SK-N-MC (cell line): ENCODE measurements at regions not wholly inside any gene's neighbourhood (a gene's known extent, or its start where the extent isn't known, plus 50 kb on each side); places are given as distances from the start of the nearest gene placed in this dataset.
A peak's percentile ranks its signal among the peaks of the same experiment; 100 is the strongest.

Experiments used
- DNase-seq: peaks from one replicate; pipeline ENCODE4 v3.0.0-alpha.2; 2011; ENCODE audit warnings: low read depth, low spot score
- H3K27ac ChIP-seq: fragments of 200-600 bp; sonication (generic); 2 replicates; pipeline ENCODE4 v1.5.1; 2016; ENCODE audit warnings: mixed run types
- H3K36me3 ChIP-seq: fragments of 200-600 bp; sonication (generic); 2 replicates; pipeline ENCODE4 v1.6.1; 2017; ENCODE audit warnings: antibody characterized with exemption, low read length, mixed read lengths; ENCODE audit not compliant: insufficient read depth
- H3K4me3 ChIP-seq: fragments of 200-600 bp; sonication (generic); 2 replicates; pipeline ENCODE4 v1.5.1; 2016
- H3K9ac ChIP-seq: fragments of 200-600 bp; sonication (generic); 2 replicates; pipeline ENCODE4 v1.8.0; 2017; ENCODE audit warnings: mixed run types, mixed read lengths; ENCODE audit not compliant: insufficient read length
- H3K9me3 ChIP-seq: fragments of 200-600 bp; sonication (generic); 2 replicates; pipeline ENCODE4 v1.6.1; 2017; ENCODE audit warnings: low read depth, mild to moderate bottlenecking, antibody characterized with exemption, low read length, moderate library complexity, mixed read lengths
- EZH2 ChIP-seq: fragments of 200-600 bp; sonication (generic); IDR thresholded peaks from one replicate; pipeline ENCODE4 v1.6.1; 2017; ENCODE audit warnings: antibody characterized with exemption
- FOXP2 ChIP-seq: optimal IDR thresholded peaks from 2 replicates; pipeline ENCODE3; 2011; ENCODE audit warnings: mild to moderate bottlenecking, moderate library complexity; ENCODE audit not compliant: insufficient read depth; ENCODE audit errors: extremely low read length, control extremely low read depth
- POLR2AphosphoS5 ChIP-seq: IDR thresholded peaks from 2 replicates; pipeline ENCODE4 v1.6.1; 2012; ENCODE audit warnings: mild to moderate bottlenecking, low read depth, low read length, borderline replicate concordance

DNA sequence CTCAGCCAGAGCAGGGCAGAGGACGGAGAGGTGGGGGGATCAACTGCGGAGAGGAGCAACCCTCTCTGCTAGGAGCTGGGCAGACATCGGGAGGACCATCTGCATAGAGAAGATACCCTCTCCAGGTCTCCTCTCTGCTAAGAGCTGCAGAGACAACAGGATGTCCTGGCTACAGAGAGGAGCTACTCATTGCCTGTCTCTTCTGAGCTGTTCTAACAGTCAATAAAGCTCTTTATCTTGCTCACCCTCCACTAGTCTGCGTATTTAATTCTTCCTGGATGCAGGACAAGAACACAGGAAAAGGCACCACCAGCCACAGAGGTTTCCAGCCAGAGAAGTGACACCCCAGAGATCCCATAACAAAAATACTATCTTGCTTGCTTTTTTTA lies 871.1 kb upstream of the GJE1 start:
- H3K27ac ChIP-seq, result no peak overlapping the region
- TF ChIP-seq POLR2AphosphoS5, result no peak
- TF ChIP-seq FOXP2, result no peak
- no peak for TF ChIP-seq EZH2
- H3K36me3 ChIP-seq, result no peaks in the 10 kb centered on the region
- no peak overlapping the region for H3K9ac ChIP-seq
- no peak overlapping the region for H3K4me3 ChIP-seq
- peaks cover 4% of the 10 kb centered on the region; the same call in 1 of the 2 replicates for H3K9me3 ChIP-seq
- DNase-seq, result no peak

DNA sequence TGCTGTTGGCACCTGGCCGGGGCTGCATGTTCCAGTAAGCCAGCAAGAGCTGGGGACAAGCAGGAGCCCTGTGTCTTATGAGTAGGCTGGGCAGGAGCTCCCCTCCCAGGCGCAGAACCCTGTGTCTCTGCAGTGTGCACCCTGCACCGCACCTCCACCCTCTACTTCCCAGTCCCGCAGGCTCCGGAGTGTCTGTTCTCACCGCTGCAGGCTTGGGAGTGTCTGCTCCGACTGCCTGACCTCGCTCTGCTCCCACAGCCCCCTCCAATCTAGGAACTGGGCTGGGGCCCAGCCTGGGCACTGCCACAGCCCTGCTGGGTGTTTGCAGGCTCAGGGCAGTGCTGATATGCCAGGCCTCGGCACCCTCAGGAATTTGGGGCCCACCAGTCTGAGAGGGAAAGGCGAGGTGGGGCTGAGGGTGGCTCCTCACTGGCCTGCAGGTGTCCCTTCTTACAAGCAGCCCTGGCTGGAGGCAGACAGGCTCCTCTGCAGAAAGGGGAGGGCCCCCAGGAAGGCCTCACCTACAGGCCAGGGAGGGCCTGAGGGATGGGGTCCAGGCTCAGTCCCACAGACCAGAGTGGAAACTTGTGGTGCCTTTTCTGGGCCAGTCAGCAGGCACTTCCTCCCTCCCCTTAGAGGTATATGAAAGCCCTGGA lies 871.6 kb upstream of the GJE1 start:
- no peak for DNase-seq
- no peak overlapping the region for H3K27ac ChIP-seq
- H3K36me3 ChIP-seq, result no peaks in the 10 kb centered on the region
- H3K9ac ChIP-seq, result no peak overlapping the region
- no peak for TF ChIP-seq POLR2AphosphoS5
- no peak for TF ChIP-seq FOXP2
- TF ChIP-seq EZH2, result no peak
- no peak overlapping the region for H3K4me3 ChIP-seq
- peaks cover 4% of the 10 kb centered on the region; the same call in 1 of the 2 replicates for H3K9me3 ChIP-seq

DNA sequence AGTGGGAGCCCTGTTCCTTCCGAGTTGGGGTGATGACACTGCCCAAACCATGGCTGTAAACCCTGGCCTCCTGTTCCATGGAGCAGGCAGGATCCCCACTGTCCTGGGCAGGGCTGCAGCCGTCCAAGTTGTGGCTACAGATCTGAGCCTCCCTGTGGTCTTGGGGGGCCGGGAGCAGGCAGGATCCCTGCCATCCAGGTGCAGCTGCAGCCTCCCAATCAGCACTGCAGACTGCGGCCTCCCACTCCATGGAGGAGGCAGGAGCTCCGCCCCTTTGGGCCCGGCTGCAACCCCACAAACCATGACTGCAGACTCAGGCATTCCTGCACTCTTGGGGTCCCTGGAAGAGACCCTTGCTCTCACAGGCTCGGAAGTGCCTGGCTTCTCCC lies 872.1 kb upstream of the GJE1 start:
- H3K9ac ChIP-seq, result no peak overlapping the region
- no peak overlapping the region for H3K4me3 ChIP-seq
- no peak for TF ChIP-seq POLR2AphosphoS5
- no peak for TF ChIP-seq FOXP2
- TF ChIP-seq EZH2, result no peak
- no peaks in the 10 kb centered on the region for H3K36me3 ChIP-seq
- DNase-seq, result no peak
- H3K9me3 ChIP-seq, result peaks cover 4% of the 10 kb centered on the region; the same call in 1 of the 2 replicates
- H3K27ac ChIP-seq, result no peak overlapping the region

DNA sequence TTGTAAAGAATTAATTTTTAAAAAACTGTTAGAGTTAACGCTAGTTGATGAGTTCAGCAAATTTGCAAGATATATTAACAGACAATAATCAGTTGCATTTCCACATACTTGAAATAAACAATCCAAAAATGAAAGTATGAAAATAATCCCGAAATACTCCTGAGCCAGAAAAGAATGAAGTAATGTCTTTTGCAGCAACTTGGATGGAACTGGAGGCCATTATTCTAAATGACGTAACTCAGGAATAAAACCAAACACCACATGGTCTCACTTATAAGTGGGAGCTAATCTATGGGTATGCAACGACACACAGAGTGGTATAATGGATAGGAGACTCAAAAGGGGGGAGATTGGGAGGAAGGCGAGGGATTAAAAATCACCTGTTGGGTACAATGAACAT lies 872.9 kb upstream of the GJE1 start:
- Histone ChIP-seq H3K36me3 (no peaks in the 10 kb centered on the region), H3K9me3 (peaks cover 4% of the 10 kb centered on the region; the same call in 1 of the 2 replicates), H3K4me3 (no peak overlapping the region), H3K27ac (no peak overlapping the region), H3K9ac (no peak overlapping the region)
- no peak for TF ChIP-seq EZH2
- TF ChIP-seq FOXP2, result no peak
- no peak for DNase-seq

DNA sequence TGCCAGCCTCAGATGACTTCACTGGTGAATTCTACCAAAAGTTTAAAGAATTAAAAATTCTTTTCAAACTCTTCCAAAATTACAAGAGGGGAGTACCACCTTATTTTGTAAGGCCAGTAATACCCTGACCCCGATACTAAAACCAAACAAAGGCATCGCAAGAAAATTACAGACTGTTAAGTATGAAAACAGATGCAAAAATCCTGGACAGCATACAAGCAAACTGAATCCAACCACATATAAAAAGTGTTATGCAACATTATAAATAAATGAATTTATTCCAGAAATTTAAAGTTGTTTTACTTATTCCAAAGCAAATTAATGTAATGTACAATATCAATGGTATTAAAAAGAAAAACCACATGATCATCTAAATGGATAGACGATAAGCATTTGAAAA lies 873.6 kb upstream of the GJE1 start:
- TF ChIP-seq FOXP2 (no peak), EZH2 (no peak), POLR2AphosphoS5 (no peak)
- peaks cover 4% of the 10 kb centered on the region; the same call in 1 of the 2 replicates for H3K9me3 ChIP-seq
- no peak overlapping the region for H3K27ac ChIP-seq
- H3K4me3 ChIP-seq, result no peak overlapping the region
- no peak for DNase-seq
- H3K36me3 ChIP-seq, result no peaks in the 10 kb centered on the region
- no peak overlapping the region for H3K9ac ChIP-seq

DNA sequence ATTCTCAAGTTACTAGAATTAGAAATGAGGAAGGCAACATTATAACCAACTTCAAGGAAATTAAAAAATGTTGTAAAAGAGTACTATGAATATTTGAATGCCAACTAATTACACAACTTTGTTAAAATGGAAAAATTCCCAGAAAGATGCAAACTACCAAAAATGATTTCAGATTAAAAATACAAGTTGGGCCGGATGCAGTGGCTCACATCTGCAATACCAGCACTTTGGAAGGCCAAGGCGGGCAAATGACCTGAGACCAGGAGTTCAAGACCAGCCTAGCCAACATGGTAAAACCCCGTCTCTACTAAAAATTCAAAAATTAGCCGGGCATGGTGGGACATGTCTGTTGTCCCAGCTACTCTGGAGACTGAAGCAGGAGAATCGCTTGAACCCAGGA lies 874.2 kb upstream of the GJE1 start:
- Histone ChIP-seq H3K36me3 (no peaks in the 10 kb centered on the region), H3K27ac (no peak overlapping the region), H3K9me3 (peaks cover 4% of the 10 kb centered on the region; the same call in 1 of the 2 replicates), H3K4me3 (no peak overlapping the region), H3K9ac (no peak overlapping the region)
- TF ChIP-seq EZH2, result no peak
- no peak for TF ChIP-seq FOXP2
- no peak for TF ChIP-seq POLR2AphosphoS5
- no peak for DNase-seq

DNA sequence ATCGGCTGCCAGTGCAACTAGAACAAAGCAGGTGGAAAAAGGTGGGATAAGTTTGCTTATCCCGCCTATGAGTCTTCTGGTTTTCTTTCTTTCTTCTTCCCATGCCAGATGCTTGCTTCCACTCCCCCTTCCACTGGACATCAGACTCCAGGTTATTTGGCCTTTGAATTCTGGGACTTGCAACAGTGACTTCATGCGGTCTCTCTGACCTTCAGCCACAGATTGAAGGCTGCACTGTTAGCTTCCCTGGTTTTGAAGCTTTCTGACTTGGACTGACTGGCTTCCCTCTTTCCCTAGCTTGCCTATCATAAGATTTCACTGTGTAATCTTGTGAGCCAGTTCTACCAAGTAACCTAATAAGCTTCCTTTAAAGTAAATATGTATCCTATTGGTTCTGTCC lies 878.4 kb upstream of the GJE1 start:
- Histone ChIP-seq H3K9me3 (no peaks in the 10 kb centered on the region; the same call in 1 of the 2 replicates), H3K27ac (no peak overlapping the region), H3K36me3 (no peaks in the 10 kb centered on the region), H3K4me3 (no peak overlapping the region), H3K9ac (no peak overlapping the region)
- no peak for DNase-seq
- TF ChIP-seq POLR2AphosphoS5 (no peak), EZH2 (no peak), FOXP2 (no peak)

DNA sequence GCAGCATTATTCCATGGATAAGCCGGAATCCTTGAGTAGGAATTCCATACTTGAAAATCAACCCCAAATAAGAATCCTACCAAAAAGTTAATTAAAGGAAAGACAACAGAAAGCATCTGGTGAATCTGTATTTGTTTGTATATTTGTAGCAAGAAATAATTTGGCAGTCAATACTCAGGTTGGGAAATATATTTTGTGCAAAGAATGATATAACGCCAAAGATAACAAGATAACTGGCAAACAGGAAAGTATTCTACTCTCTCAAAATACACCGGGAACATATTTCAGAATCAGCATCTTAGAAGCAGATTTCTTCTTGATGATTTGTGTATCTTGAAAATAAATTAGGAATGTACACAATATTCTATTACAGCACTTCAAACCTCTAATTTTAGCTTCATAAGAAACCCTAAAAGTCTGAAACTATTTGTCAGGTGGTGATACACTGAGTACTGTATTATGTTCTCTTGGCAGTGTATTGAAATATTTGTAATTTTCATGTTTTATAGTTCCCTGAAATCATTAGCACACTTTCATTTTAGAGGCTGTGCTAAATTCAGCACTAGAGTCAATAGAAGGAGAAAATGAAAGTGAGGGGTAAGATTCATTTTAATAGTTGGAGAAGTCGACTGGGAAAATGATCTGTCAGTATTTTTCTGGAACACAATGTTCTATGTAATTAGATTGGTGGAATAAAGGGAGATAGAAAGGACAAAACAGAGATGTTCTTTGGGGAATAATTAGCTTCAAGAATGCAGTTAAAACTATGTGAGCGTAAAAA lies 879.7 kb upstream of the GJE1 start:
- no peaks in the 10 kb centered on the region for H3K36me3 ChIP-seq
- H3K9ac ChIP-seq, result no peak overlapping the region
- no peak for DNase-seq
- H3K4me3 ChIP-seq, result peak overlapping the region; percentile 17; the same call in 1 of the 2 replicates
- no peak overlapping the region for H3K27ac ChIP-seq
- H3K9me3 ChIP-seq, result no peaks in the 10 kb centered on the region; the same call in 1 of the 2 replicates
- TF ChIP-seq POLR2AphosphoS5, result no peak
- no peak for TF ChIP-seq FOXP2
- TF ChIP-seq EZH2, result no peak

DNA sequence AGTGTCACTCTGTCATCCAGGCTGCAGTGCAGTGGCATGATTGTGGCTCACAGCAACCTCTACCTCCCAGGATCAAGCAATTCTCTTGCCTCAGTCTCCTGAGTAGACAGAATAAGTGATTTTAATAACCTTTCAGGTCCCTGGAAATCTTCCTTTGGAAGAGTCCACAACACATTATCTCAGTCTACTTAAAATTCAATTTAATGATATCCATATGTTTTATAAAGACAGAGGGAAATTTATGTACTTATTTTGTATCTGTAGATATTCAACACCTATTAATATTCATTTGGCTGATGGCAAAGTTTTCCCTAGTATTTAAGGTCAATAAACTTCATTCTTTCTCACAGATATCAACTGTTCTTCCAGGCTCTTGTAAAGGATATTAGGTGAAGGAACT lies 881.4 kb upstream of the GJE1 start:
- TF ChIP-seq EZH2 (no peak), FOXP2 (no peak), POLR2AphosphoS5 (no peak)
- Histone ChIP-seq H3K4me3 (peak overlapping the region; percentile 32; the same call in 1 of the 2 replicates), H3K9ac (no peak overlapping the region), H3K9me3 (no peaks in the 10 kb centered on the region; the same call in 1 of the 2 replicates), H3K27ac (peak overlapping the region; percentile 56; the same call in 1 of the 2 replicates), H3K36me3 (no peaks in the 10 kb centered on the region)
- DNase-seq, result no peak
